DMS 273 (cell line): ENCODE measurements at regions not wholly inside any gene's neighbourhood (a gene's known extent, or its start where the extent isn't known, plus 50 kb on each side); places are given as distances from the start of the nearest gene placed in this dataset.

Source experiments
- DNase-seq: peaks from one replicate; lab custom pipeline; 2025; ENCODE audit not compliant: unreplicated experiment; lab: John Stamatoyannopoulos, UW

DNA sequence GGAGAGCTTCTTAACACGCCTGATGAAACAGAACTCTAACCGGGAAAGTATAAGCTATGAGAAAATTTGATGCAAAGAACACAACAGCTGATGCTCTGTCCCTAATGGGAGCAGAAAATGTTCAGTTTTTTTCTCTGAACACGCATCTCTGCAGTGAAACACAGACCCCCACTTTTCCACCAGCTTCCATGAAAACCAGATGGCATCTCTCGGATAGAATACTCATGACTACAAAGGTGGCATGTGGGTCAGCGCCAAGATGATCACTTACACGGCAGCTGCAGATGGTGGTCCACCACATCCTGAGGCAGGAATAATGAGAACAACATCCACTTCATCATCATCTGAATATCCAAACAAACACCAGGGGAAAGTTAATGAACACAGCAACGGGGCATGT, 85.2 kb upstream of the CNR1 start:
- peak; percentile 85 for DNase-seq

DNA sequence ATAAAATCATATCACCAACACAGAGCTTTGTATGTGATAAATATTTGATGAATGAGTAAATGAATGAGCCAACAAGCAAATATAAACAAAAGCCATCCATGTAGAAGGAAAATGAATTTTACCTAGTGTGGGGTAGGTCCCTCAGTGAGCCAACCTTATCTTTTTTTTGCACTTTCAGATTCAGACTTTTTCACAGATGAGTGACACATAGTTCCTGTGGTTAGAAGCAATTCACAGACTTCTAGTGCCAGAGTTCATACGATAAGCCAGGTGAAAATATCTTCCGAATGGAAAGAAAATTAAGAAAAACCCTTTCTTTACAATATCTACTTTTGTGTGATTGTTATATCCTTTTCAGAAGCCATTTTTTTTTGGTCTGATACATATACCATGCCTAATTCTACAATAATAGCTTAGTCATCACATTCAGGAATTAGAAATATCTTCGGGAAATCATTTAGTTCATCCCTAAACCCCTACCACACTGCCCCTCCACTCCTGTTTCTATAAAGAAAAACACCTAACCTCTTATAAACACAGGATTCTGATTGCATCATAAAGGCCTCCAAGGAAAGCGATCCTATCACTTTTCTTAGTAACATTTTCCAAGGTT, 82.7 kb upstream of the CNR1 start:
- peak; percentile 23 for DNase-seq

DNA sequence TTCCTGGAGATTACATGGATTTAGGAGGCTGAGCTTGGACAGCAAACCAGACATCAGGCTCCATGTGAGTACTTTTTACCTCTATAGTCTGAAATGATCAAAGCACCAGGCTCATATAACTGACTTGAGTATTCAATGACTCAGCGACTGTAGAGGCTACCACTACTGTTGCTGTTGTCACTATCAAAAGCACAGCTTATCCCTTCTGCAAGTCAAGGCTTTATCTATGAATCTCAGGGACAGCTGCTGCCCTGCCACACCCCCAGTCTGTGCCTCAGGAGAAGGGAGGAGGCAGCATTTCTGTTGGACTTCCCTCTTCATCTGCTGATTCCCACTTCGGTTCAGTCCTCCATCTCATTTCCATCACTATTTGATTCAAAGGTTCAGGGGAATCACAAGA, 80.5 kb upstream of the CNR1 start:
- DNase-seq: peak; percentile 88

DNA sequence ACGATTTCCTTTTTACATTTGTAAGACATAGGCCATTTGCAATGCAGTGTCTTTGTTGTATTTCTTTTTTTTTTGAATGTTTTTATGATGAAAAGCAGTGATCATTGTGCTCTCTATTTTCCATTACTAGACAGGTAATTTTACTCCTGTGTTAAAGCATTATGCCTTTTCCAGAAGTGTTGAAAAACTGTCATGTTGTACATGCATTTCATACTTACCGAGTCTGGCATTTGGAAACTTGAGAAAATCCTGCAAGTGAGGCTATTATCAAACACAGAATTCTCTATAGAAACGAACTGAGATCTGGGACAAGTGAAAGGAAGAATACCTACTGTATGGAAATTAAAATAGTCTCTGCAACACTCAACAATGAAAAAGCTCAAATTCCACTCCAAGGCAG, 78.6 kb upstream of the CNR1 start:
- DNase-seq: no peak

DNA sequence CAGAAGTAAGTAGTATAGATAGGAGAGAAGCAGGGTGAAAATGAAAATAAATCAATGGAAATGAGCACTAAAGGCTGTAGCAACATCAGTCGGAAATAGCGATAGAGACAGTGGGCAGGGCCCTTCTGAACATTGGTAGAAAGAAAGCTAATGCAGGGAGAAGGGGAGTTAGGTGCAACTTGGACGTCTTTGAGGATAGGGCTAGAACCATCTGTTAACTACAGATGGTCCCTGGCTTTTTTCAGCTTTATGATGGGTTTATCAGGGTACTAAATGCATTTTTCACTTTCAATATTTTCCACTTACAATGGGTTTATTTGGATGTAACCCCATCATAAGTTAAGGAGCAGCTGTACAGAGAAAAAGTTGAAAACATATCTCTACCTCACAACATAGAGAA, 72.8 kb upstream of the CNR1 start:
- peak; percentile 73 for DNase-seq

DNA sequence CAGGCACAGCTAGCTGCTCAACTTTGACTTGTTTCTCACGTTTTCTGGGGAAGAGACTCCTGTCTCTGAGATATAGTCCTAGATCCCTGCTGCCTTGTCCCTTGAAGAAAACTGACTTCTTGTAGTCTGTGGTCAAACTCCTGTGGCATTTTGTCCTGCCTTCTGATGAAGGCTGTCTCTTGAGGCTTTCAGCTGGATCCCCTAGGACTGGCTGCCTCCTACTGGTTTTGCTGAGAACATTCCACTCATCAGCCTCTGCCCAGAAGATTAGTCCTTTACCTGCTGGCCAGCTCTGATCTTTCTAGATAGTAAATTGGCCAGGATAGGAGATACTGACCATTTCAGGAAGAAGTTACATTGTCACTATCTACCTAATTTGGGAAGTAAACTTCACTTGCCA, 71.9 kb upstream of the CNR1 start:
- DNase-seq: peak; percentile 65

DNA sequence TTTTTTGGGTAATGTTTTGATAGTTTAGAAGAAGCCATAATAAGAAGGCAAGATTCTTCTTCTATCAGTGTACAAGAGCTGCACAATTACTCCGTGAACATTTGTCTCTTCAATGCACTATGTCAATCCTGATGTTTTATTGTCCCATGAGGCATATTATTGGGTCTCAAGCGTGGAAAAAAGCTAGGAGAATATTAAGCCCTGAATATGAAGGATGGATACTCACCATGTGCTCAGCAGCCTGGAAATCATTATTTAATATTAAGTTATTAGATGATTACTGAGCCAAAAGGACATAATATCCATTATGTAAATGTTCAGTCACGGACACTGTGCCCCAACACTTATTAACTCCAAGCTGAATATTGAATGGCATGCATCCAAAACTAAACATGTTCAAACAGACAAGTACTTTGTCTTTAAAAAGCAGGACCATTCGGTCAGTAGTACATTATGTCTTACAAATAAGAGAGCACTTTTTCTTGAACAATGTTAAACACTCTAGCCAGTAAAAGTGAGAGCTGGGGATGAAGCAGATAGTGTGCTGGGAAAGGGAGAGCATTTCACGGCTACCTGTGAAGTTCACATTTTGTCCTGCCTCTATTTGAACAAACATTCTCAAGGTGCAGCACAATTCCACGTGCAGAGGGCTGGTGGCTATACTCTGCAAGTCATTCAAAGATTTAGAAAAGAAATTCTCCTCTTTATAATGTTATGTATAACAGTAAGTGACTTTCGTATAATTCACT, 70.6 kb upstream of the CNR1 start:
- peak; percentile 22 for DNase-seq

DNA sequence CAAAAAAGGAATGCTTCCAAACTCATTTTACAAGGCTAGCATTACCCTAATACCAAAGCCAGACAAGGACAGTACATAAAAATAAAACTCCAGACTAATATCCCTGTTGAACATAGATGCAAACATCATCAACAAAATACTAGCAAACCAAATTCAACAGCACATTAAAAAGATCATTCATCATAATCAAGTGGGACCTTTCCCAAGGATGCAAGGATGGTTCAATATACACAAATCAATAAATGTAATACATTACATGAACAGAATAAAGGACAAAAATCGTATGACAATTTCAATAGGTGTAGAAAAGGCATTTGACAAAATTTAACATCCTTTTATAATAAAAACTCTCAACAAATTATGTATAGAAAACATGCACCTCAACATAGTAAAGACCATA, 66.6 kb upstream of the CNR1 start:
- no peak for DNase-seq

DNA sequence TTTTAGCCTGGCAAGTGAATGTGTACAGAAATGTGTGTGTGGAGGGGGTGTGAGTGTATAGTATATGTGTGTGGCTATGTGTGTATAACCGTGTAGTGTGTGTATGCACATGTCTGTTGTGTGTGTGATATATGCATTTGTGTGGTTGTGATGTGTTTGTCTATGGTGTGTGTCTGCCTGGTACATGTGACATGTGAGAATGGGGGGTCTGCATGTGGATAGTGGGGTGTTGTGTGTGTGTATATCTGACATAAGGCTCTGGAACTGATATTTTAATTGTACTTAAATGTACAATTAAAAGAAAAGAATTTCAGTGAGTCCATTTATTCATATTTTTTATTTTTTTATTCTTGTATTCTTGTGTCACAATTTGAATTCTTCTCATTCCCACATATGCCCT, 57.2 kb upstream of the CNR1 start:
- DNase-seq: no peak

DNA sequence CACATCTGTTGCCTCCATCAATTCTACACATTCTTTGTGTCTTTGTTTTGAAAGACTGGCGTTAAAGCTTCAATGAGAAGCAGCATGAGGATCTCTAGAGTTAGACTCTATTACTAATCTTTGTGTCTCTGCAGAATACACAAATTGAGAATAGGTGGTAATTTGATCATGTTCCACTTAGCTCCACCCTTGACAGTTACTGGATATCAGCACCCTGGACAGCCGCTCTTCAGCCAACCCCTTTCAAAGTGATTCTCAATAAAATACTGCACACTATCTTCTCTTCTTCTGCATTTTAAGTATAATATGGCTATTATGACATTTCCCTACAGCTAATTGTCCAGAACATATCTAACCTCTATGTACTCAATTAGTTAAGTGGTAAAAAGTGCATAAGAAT, 54.3 kb upstream of the CNR1 start:
- DNase-seq: peak; percentile 21

DNA sequence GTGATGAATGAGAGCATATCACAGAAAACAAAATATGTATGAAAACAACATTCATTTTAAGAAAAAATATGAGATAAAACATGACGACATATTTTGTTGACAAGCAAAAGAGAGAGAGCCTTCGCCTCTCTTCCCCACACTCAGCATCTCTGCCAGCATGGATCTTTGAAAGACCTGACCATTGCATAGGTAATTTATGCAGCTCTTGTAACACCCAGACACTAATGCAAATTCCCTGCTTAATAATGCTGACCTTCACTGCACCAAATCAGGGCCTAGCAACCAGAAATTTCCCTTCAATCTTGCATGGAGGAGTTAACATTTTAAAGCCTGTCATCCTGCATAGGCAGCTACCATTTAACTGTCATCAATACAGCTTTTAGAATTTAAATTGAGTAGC, 50.0 kb upstream of the CNR1 start:
- no peak for DNase-seq
